CD4-positive, alpha-beta T cell treated with Interleukin-17A for 1 hour (primary cell): ENCODE measurements at regions not wholly inside any gene's neighbourhood (a gene's known extent, or its start where the extent isn't known, plus 50 kb on each side); places are given as distances from the start of the nearest gene placed in this dataset.
"Not testable (repeated sequence)": the region's sequence is repeated elsewhere in the genome, so short reads cannot be mapped to it uniquely, and the experiment has no call there.

Source experiments
- DNase-seq: peaks from one replicate; pipeline ENCODE4 v3.0.0-alpha.2; 2020

DNA sequence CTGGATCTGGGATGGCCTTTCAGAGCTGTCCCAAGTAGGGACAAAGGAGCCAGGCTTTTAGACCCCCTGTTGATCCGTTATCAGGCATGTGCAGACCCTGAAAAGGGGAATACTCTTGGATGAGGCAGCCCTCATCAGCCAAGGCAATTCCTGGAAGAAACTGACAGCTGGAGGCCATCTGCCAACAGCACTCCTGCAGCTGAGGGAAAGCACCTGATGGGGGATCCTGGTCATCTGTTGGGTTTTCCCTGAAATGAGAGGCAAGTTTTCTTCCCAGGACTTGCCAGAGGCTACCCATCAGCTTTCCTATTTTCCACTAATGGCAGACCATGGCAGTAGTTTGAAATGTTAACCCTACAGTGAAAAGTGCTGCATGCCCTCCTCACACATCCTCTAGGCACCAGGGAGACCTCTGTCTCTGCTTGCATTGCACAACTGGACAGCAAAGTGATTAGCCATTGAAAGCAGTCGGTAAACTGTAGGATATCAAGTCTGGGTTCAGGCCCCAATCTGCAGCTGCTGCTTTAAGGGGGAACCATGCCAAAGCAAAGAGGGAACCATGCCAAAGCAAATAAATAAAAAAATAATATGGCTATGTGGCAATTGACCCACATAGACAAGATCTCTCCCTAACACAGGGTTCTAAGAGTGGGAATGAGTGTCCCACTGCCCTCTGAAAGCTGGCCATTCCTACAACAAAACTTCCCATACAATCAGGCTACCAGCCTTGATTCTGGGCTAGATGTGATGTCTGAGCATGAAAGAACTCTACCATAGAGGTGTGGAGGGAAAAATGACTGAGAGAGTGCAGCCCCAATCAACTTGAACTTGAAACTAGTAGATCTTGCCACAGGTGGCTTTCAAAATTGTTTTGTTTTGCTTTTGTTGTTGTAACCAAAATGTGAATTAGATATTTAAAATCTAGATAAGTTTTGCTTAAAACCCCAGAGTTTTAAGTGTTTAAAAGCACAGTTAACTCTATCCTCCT lies 232.0 kb upstream of the STT3B start:
- DNase-seq = no peak

GRCh38 chr3:31302343-31302742 lies 230.4 kb upstream of the STT3B start:
- DNase-seq = no peak

DNA sequence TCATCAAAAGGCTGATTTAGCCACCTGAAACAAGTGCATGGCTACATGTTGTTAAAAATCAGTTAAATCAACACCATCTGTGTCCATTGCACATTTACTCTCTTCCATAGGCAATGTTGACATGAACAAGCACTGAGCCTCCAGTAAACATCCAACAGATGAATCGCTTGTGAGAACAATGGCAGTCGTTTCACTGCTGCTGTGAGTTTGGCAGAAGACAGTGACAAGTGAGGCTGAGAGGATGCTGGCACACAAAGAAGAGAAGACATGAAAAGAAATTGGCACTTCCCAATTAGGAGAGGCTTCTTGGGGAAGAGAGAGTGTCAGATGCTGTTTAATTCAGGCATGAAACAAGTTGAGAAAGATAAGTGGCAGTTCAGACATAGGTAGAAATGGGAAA lies 227.4 kb upstream of the STT3B start:
- no peak for DNase-seq

DNA sequence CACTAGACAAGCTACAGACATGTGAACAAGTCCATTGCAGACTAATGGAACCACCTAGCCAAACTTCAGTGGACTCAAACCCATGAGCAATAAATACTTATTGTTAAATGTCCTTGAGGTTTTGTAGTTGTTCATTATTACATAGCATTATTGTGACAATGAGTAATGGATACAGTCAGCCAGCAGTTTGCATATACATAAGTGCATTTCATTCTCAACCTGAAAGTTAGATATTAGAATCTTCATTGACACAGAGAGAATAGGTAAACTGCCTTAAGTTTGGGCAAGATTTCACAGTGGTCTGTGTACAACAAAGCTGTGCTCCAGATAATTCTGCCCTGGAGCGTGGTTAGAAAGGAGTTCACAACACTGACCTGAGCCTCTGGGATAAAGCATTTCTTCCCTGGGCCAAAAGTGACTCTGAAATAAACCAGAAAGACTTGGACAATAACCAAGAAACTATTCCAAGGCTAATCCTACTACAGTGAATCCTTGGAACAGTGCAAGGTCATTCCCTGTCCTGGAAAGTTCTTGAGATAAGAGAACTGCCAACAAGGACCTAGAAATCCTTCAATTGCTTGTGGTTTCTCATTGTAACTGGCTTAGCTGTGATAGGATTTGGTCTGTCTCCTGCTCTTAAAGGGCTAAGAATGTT lies 225.5 kb upstream of the STT3B start:
- DNase-seq = no peak

GRCh38 chr3:31311559-31311958 lies 221.2 kb upstream of the STT3B start:
- DNase-seq = no peak

GRCh38 chr3:31312400-31312799 lies 220.3 kb upstream of the STT3B start:
- DNase-seq = no peak

- DNase-seq = no peak
These were observed 218.5 kb upstream of the STT3B start for GRCh38 chr3:31314258-31314657.

- no peak for DNase-seq
These were observed 213.4 kb upstream of the STT3B start for GRCh38 chr3:31319332-31319731.

DNA sequence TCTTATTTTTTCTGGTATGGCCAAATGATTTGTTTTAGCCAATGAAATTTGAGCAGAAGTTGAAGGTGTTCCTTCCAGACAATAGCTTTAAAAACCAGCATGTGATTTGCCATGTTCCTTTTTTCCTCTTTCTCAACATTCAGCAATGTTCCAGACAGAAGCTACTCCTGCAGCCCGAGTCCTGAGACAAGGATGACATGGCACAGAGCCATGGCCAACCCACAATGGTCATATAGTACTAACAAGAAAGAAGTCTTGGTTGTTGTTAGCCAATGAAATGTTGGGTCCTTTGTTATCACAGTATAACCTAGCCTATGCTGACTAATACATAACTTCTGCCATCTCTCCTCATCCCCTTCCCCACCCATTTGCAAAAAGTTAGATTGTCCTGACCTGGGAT lies 211.1 kb upstream of the STT3B start:
- DNase-seq = no peak

- no peak for DNase-seq
These were observed 210.3 kb upstream of the STT3B start for GRCh38 chr3:31322460-31322859.

DNA sequence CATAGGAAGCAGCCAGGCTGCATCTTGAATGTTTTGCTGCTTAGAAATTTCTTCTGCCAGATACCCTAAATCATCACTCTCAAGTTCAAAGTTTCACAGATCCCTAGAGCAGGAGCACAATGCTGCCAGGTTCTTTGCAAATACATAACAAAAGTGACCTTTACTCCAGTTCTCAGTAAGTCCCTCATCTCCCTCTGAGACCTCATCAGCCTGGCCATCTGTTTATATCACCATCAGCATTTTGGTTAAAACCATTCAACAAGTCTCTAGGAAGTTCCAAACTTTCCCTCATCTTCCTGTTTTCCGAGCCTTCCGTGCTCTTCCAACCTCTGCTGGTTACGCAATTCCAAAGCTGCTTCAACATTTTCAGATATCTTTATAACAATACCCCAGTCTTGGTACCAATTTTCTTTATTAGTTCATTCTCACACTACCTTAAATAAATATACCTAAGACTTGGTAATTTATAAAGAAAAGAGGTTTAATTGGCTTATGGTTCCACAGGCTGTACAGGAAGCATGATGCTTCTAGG lies 204.8 kb upstream of the STT3B start:
- not testable (repeated sequence) for DNase-seq

DNA sequence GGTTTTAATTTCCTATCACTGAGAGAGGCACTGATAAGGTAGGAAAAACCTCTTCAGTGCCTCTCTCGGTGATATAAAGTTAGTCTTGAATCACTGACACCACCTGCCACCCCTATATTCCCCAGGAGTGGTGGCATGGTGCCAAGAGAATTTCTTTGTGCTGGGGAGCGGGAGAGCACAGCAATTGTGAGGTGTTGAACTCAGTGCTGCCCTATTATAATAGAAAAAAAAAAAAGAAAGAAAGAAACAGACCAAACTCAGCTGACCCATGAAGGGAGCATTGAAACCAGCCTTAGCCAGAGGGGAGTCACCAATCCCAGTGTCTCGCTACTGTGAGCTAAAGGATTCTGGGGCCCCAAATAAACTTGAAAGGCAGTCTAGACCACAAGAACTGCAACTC lies 201.4 kb upstream of the STT3B start:
- DNase-seq = no peak

DNA sequence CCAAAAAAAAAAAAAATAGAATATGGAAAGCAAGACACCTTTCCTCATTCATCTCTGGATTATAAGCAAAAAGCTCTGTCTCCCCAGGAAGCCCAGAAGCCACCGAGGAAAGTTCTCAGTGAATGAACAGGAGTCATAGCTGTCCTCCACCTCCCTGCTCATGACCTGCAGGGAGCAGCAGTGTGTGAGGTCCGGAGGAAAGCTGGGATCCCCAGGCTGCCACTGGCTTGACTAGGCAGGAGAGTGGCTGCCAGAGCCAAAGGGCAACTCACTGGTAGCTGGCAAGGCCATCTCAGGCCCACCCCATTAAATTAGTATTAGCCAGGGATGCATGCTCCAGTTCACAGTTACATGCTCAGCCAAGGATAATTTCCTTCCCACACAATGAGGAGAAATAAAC lies 191.6 kb upstream of the STT3B start:
- DNase-seq = no peak

DNA sequence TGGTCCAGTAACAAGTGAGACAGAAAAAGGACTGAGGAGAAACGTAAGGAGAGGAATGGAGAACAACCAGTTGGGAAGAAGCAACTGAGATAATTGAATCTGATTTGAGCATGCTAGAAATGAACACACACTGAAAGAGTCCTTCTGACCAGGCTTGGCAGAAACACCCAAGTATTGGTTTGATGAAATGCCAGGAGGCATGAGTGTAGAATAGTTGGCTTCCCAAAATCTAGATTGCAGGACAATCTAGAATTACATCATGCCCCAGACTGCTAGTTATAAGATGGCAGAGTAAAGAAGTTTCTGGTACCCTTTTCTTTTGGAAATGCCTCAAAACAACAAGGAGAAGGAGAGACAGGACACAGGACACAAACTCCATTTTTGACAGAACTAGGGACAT lies 189.7 kb upstream of the STT3B start:
- DNase-seq = no peak

GRCh38 chr3:31345581-31345980 lies 187.1 kb upstream of the STT3B start:
- no peak for DNase-seq

DNA sequence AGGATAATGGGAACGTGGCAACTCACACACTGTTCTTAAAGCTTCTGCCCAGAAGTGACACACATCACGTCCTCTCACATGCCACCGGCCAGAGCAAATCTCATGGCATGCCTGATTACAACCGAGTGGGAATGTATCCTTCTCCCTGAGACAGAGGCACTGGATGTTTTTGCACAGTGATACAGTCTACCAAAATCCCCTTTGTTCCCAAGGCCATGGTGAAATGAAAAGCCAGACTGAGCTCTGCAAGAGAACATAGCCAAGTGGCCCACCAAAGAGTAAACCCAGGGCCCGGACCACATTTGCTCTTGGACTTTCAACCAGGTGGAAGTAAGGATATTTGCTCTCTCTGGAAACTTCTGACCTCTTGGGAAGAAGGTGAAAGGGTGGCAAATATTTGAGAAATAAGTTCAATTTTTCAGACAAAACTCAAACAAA lies 186.2 kb upstream of the STT3B start:
- no peak for DNase-seq

- DNase-seq = no peak
These were observed 183.6 kb upstream of the STT3B start for GRCh38 chr3:31349001-31349748.

- no peak for DNase-seq
These were observed 182.4 kb upstream of the STT3B start for GRCh38 chr3:31350307-31350706.

DNA sequence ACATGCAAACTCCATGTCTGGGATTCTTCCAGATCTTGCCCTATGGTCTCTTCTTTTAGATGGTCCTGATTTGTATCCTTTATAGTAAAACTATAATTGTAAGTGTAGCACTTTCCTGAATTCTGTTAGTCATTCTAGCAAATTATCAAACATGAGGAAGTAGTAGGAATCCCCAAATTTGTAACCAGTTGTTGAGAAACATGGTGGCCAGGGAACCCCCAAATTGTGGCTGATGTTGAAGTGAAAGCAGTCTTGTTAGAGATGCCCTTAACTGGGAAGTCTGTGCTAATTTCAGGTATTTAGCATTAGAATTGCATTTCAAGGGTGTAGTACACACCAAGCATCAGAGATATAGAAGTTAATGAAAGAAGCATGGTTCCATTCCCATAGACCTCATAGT lies 180.4 kb upstream of the STT3B start:
- no peak for DNase-seq

DNA sequence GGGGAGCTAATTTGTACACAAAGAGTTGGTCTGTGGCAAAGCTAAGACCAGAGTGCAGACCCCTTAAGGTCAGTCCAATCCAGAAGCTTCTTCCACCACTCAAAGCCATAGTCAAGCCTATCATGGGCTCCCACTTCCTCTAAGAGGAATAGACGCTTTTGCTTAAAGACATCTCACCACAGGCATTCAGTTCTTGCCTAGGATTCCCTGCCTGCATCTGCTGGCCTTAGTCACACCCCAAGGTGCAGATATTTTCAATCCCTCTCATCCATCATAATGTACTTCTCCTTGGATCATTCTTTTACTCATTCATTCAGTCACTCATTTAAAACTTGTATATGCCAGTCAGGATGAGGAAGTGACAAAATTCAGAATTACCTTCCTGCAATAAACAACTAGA lies 179.6 kb upstream of the STT3B start:
- no peak for DNase-seq

DNA sequence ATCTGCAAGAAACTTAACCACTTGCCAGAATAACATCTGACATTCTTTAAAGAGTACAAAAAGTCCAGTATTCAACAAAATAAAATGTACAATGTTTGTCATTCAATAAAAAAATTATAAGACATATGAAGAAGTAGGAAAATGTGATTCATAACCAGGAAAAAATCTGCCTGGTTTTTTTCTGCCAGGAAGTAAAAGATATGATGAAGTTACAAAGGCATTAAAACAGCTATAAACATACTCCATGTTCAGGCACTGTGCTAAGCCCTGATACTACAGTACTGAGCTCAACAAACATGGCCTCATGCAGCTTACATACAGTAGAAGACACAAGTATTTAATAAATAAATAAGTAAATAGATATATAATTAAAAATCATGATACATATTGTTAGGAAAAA lies 178.4 kb upstream of the STT3B start:
- DNase-seq = no peak

GRCh38 chr3:31355807-31356206 lies 176.9 kb upstream of the STT3B start:
- no peak for DNase-seq

- no peak for DNase-seq
These were observed 175.8 kb upstream of the STT3B start for GRCh38 chr3:31356941-31357340.
